Activated CD4-positive, alpha-beta T cell treated with anti-CD3 and anti-CD28 coated beads for 1 hour (primary cell): ENCODE measurements at regions not wholly inside any gene's neighbourhood (a gene's known extent, or its start where the extent isn't known, plus 50 kb on each side); places are given as distances from the start of the nearest gene placed in this dataset.

ENCODE experiments used
- DNase-seq: peaks from one replicate; pipeline ENCODE4 v3.0.0-alpha.2; 2020

- no peak for DNase-seq
These were observed 151.9 kb upstream of the RPS6KA3 start for GRCh38 chrX:20418379-20419150.

- DNase-seq, result no peak
These were observed 148.2 kb upstream of the RPS6KA3 start for GRCh38 chrX:20414762-20415445.

GRCh38 chrX:20414066-20414465 is 147.4 kb upstream of the RPS6KA3 start:
- no peak for DNase-seq

- DNase-seq, result peak; percentile 10
These were observed 146.3 kb upstream of the RPS6KA3 start for GRCh38 chrX:20412871-20413486.

- no peak for DNase-seq
These were observed 143.8 kb upstream of the RPS6KA3 start for GRCh38 chrX:20410540-20410939.

GRCh38 chrX:20409991-20410390 is 143.3 kb upstream of the RPS6KA3 start:
- DNase-seq, result no peak

GRCh38 chrX:20402956-20403355 is 136.2 kb upstream of the RPS6KA3 start:
- DNase-seq, result no peak

GRCh38 chrX:20399728-20400414 is 133.2 kb upstream of the RPS6KA3 start:
- DNase-seq, result no peak

- DNase-seq, result no peak
These were observed 130.9 kb upstream of the RPS6KA3 start for GRCh38 chrX:20397587-20397986.

- no peak for DNase-seq
These were observed 127.7 kb upstream of the RPS6KA3 start for GRCh38 chrX:20394451-20394850.

- no peak for DNase-seq
These were observed 127.2 kb upstream of the RPS6KA3 start for GRCh38 chrX:20393944-20394343.

GRCh38 chrX:20388594-20388993 is 121.9 kb upstream of the RPS6KA3 start:
- DNase-seq, result no peak

GRCh38 chrX:20383477-20383876 is 116.8 kb upstream of the RPS6KA3 start:
- DNase-seq, result no peak

GRCh38 chrX:20382518-20383297 is 116.0 kb upstream of the RPS6KA3 start:
- DNase-seq, result no peak

- no peak for DNase-seq
These were observed 115.4 kb upstream of the RPS6KA3 start for GRCh38 chrX:20382082-20382481.

- DNase-seq, result no peak
These were observed 111.7 kb upstream of the RPS6KA3 start for GRCh38 chrX:20378233-20378920.

GRCh38 chrX:20374900-20375438 is 108.3 kb upstream of the RPS6KA3 start:
- no peak for DNase-seq

GRCh38 chrX:20374450-20374849 is 107.7 kb upstream of the RPS6KA3 start:
- DNase-seq, result no peak

GRCh38 chrX:20373063-20373462 is 106.4 kb upstream of the RPS6KA3 start:
- no peak for DNase-seq

- no peak for DNase-seq
These were observed 105.8 kb upstream of the RPS6KA3 start for GRCh38 chrX:20372533-20372932.

- no peak for DNase-seq
These were observed 102.8 kb upstream of the RPS6KA3 start for GRCh38 chrX:20369468-20369867.

- no peak for DNase-seq
These were observed 97.5 kb upstream of the RPS6KA3 start for GRCh38 chrX:20364238-20364637.
